WTC11 (cell line): ENCODE measurements at regions not wholly inside any gene's neighbourhood (a gene's known extent, or its start where the extent isn't known, plus 50 kb on each side); places are given as distances from the start of the nearest gene placed in this dataset.
A peak's percentile ranks its signal among the peaks of the same experiment; 100 is the strongest.

Source experiments
- ATAC-seq: fragments of 200-7000 bp; cut with Tn5 transposase; 2 replicates; pipeline ENCODE4 v1.10.0; 2021; ENCODE audit warnings: mild to moderate bottlenecking, moderate library complexity
- CTCF ChIA-PET: fragments of 300-600 bp; sonication (Branson Sonifier 250); formaldehyde crosslinking; loops from one replicate; lab custom pipeline; 2021; ENCODE audit warnings: antibody characterized with exemption; lab: Charles Lee
- POLR2A ChIA-PET: fragments of 350-600 bp; sonication (Branson Sonifier 250); formaldehyde crosslinking; loops from one replicate; lab custom pipeline; 2021; ENCODE audit warnings: antibody characterized with exemption; lab: Charles Lee
- DNase-seq: peaks from one replicate; pipeline ENCODE4 v3.0.0; 2021; ENCODE audit warnings: low spot score
- H3K27ac Mint-ChIP-seq: 2 replicates; pipeline ENCODE4 v1.8.0; 2021; ENCODE audit warnings: mixed read lengths
- H3K27me3 Mint-ChIP-seq: 2 replicates; pipeline ENCODE4 v1.8.0; 2021; ENCODE audit warnings: low read depth, mild to moderate bottlenecking, moderate library complexity, mixed read lengths
- H3K36me3 Mint-ChIP-seq: 2 replicates; pipeline ENCODE4 v1.8.0; 2021; ENCODE audit warnings: mixed read lengths
- H3K4me1 Mint-ChIP-seq: 2 replicates; pipeline ENCODE4 v1.8.0; 2022; ENCODE audit warnings: mixed read lengths
- H3K4me3 Mint-ChIP-seq: 2 replicates; pipeline ENCODE4 v1.8.0; 2021; ENCODE audit warnings: mild to moderate bottlenecking, moderate library complexity, mixed read lengths
- H3K9me3 Mint-ChIP-seq: 2 replicates; pipeline ENCODE4 v1.8.0; 2021; ENCODE audit warnings: mixed read lengths
- ELF4 ChIP-seq: sonication (generic); formaldehyde crosslinking; IDR thresholded peaks from 2 replicates; pipeline ENCODE4 v1.8.1; 2022; ENCODE audit warnings: low read depth, mild to moderate bottlenecking, moderate library complexity, missing genetic modification reagents
- ETV6 ChIP-seq: sonication (generic); formaldehyde crosslinking; IDR thresholded peaks from 2 replicates; pipeline ENCODE4 v1.8.1; 2022; ENCODE audit warnings: mild to moderate bottlenecking, missing genetic modification reagents
- GABPB1 ChIP-seq: sonication (generic); formaldehyde crosslinking; IDR thresholded peaks from 2 replicates; pipeline ENCODE4 v1.8.1; 2023; ENCODE audit warnings: mild to moderate bottlenecking, missing genetic modification reagents
- KAT7 ChIP-seq: sonication (generic); formaldehyde crosslinking; IDR thresholded peaks from 2 replicates; pipeline ENCODE4 v1.8.1; 2023; ENCODE audit warnings: missing genetic modification reagents, mild to moderate bottlenecking, borderline replicate concordance
- NFE2L1 ChIP-seq: sonication (generic); formaldehyde crosslinking; IDR thresholded peaks from 2 replicates; pipeline ENCODE4 v1.8.1; 2023; ENCODE audit warnings: missing genetic modification reagents
- SMAD4 ChIP-seq: sonication (generic); formaldehyde crosslinking; IDR thresholded peaks from 2 replicates; pipeline ENCODE4 v1.8.0; 2022; ENCODE audit warnings: mild to moderate bottlenecking, missing genetic modification reagents
- TP53 ChIP-seq: sonication (generic); formaldehyde crosslinking; IDR thresholded peaks from 2 replicates; pipeline ENCODE4 v1.8.1; 2023; ENCODE audit warnings: mild to moderate bottlenecking, missing genetic modification reagents
- ZNF138 ChIP-seq: sonication (generic); formaldehyde crosslinking; conservative IDR thresholded peaks from 2 replicates; pipeline ENCODE4 v1.8.1; 2022; ENCODE audit warnings: mild to moderate bottlenecking, moderate library complexity, missing genetic modification reagents
- ZNF396 ChIP-seq: fragments of 250-450 bp; sonication (Bioruptor Pico); IDR thresholded peaks from 2 replicates; pipeline ENCODE4 v1.8.0; 2021; ENCODE audit warnings: mild to moderate bottlenecking, moderate library complexity, borderline replicate concordance
- ZNF416 ChIP-seq: fragments of 250-450 bp; sonication (Bioruptor Pico); IDR thresholded peaks from 2 replicates; pipeline ENCODE4 v1.9.0; 2021; ENCODE audit warnings: mild to moderate bottlenecking, inconsistent platforms
- ZNF423 ChIP-seq: fragments of 250-450 bp; sonication (Bioruptor Pico); IDR thresholded peaks from 2 replicates; pipeline ENCODE4 v2.1.2; 2022; ENCODE audit warnings: mild to moderate bottlenecking, moderate library complexity
- TF ChIP-seq, protein P1 (sequence below): sonication (generic); formaldehyde crosslinking; conservative IDR thresholded peaks from 2 replicates; pipeline ENCODE4 v1.8.1; 2023; ENCODE audit warnings: mild to moderate bottlenecking, low read depth, missing genetic modification reagents, moderate library complexity
- TF ChIP-seq, protein P2 (sequence below): fragments of 250-450 bp; sonication (Bioruptor Pico); IDR thresholded peaks from 2 replicates; pipeline ENCODE4 v1.9.0; 2021; ENCODE audit warnings: mild to moderate bottlenecking, borderline replicate concordance
- TF ChIP-seq, protein P3 (sequence below): sonication (generic); formaldehyde crosslinking; IDR thresholded peaks from 2 replicates; pipeline ENCODE4 v1.8.0; 2022; ENCODE audit warnings: mild to moderate bottlenecking, missing genetic modification reagents
- TF ChIP-seq, protein P4 (sequence below): sonication (generic); formaldehyde crosslinking; IDR thresholded peaks from 2 replicates; pipeline ENCODE4 v1.8.1; 2022; ENCODE audit warnings: mild to moderate bottlenecking, moderate library complexity, missing genetic modification reagents

DNA sequence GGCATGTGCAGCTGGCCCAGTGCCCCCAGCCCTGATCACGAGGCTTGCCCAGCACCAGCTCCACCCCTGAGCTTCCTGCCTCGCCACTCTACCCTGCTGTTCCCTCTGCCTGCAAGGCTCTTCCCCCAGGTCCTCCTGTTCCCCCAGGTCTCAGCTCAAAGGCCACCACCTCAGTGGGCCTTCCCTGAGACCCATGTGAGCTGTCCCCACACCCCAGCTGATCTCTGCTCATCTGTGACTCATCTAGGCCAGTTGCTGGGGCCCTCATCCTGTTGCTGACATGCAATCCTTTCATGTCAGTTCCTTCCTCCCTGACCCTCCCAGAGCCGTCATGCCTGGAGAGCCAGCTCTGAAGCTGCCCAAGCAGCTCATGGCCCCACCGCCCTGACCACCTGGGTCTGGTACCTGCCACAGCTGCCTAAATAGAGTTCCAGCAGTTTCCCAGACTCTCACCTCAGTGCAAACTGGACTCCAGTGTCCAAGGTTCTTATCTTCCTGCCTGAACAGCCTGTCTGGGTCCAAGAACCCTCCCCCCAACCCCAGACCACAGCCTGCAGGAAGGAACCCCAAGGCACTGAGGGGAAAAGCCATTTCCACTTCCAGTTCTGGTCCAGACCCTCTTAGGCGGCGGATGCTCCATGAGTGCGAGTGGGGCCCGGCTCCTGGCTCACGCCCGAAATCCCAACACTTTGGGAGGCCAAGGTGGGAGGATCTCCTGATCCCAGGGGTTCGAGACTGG lies 116.6 kb upstream of the IQSEC1 start:
- no peak for TF ChIP-seq ELF4 (CRISPR knock-in tag)
- TF ChIP-seq GABPB1 (CRISPR knock-in tag): peak; percentile 74
- ChIA-PET CTCF (interaction anchor here (0.5 to 1.5 kb wide), 2 partner anchors 98 to 410 kb away, joined by 3 to 7 read pairs; no protein-coding TSS in a partner anchor), POLR2A (no interaction called here)
- Mint-ChIP-seq H3K4me3 (no peak overlapping the region), H3K9me3 (peaks cover 9% of the 10 kb centered on the region), H3K36me3 (peaks cover 4% of the 10 kb centered on the region; the same call in 1 of the 2 replicates), H3K27ac (peak overlapping the region; percentile 73; the same call in 1 of the 2 replicates), H3K4me1 (peaks cover 22% of the 10 kb centered on the region), H3K27me3 (no peaks in the 10 kb centered on the region)
- ATAC-seq (no peak), DNase-seq (no peak)

DNA sequence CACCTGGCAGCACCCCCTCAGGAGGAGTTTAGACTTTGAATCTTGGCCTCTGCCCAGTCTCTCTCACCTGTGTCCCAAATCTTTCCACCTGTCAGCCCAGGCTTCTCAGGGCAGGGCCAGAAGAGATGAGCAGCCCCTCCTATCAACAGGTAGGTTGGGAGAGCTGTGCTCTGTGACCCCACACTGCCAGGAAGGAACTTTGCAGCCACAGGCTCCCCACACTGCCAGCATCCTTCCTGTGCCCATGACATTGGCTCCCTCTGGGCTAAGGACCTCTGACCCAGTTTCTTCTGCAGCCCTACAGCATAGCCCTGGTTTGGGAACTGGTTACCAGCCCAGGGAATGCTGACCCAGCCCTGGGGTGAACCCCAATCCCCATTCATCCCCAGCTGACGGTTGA lies 115.7 kb upstream of the IQSEC1 start:
- no peak for DNase-seq
- H3K9me3 Mint-ChIP-seq: peaks cover 9% of the 10 kb centered on the region
- peaks cover 4% of the 10 kb centered on the region; the same call in 1 of the 2 replicates for H3K36me3 Mint-ChIP-seq
- peaks cover 14% of the 10 kb centered on the region for H3K4me1 Mint-ChIP-seq
- no peaks in the 10 kb centered on the region for H3K27me3 Mint-ChIP-seq
- H3K4me3 Mint-ChIP-seq: no peak overlapping the region
- no peak for ATAC-seq
- TF ChIP-seq ZNF423 (CRISPR knock-in tag): no peak
- TF ChIP-seq TP53 (CRISPR knock-in tag): no peak
- TF ChIP-seq GABPB1 (CRISPR knock-in tag): no peak
- TF ChIP-seq KAT7 (CRISPR knock-in tag): no peak
- no peak for TF ChIP-seq NFE2L1
- TF ChIP-seq ZNF396 (CRISPR knock-in tag): no peak
- TF ChIP-seq, protein P1, sequence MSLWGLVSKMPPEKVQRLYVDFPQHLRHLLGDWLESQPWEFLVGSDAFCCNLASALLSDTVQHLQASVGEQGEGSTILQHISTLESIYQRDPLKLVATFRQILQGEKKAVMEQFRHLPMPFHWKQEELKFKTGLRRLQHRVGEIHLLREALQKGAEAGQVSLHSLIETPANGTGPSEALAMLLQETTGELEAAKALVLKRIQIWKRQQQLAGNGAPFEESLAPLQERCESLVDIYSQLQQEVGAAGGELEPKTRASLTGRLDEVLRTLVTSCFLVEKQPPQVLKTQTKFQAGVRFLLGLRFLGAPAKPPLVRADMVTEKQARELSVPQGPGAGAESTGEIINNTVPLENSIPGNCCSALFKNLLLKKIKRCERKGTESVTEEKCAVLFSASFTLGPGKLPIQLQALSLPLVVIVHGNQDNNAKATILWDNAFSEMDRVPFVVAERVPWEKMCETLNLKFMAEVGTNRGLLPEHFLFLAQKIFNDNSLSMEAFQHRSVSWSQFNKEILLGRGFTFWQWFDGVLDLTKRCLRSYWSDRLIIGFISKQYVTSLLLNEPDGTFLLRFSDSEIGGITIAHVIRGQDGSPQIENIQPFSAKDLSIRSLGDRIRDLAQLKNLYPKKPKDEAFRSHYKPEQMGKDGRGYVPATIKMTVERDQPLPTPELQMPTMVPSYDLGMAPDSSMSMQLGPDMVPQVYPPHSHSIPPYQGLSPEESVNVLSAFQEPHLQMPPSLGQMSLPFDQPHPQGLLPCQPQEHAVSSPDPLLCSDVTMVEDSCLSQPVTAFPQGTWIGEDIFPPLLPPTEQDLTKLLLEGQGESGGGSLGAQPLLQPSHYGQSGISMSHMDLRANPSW (CRISPR knock-in tag): no peak
- no peak for TF ChIP-seq ELF4 (CRISPR knock-in tag)
- ChIA-PET POLR2A (no interaction called here), CTCF (interaction anchor here (1.5 kb wide), 1 partner anchor 97 kb away, joined by 7 read pairs; no protein-coding TSS in a partner anchor)
- no peak overlapping the region for H3K27ac Mint-ChIP-seq

DNA sequence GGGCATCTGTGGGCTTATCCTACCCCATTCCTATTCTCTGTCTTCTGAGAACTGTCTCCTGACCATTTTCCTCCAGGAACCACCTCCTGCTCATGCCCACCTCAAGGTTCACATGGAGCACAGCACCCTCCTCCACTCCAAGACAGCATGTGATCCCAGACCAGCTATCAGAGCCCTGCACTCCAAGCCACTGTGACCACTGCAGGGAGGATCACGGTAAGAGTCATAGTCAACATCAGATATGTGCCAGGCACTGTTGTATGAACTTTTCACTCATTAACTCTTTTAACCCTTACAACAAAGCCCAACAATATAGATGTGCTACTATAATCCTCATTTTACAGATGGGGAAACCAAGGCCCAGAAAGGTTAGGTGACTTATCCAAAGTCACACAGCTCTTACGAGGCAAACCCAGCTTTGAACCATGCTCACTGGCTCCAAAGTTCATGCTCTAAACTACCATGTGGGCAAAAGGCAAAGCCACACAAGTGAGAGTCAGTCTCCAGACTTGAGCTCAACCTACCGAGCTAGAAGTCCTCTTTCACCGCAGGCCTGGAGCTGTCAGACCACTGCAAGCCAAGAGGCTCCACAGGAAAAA lies 115.1 kb upstream of the IQSEC1 start:
- no peak overlapping the region for H3K27ac Mint-ChIP-seq
- CTCF ChIA-PET: interaction anchor here (1.5 kb wide), 1 partner anchor 96 kb away, joined by 7 read pairs; no protein-coding TSS in a partner anchor
- no peaks in the 10 kb centered on the region for H3K27me3 Mint-ChIP-seq
- H3K36me3 Mint-ChIP-seq: peaks cover 4% of the 10 kb centered on the region; the same call in 1 of the 2 replicates
- no peak for ATAC-seq
- no peak overlapping the region for H3K4me3 Mint-ChIP-seq
- peaks cover 9% of the 10 kb centered on the region for H3K4me1 Mint-ChIP-seq
- POLR2A ChIA-PET: no interaction called here
- DNase-seq: no peak
- peaks cover 9% of the 10 kb centered on the region for H3K9me3 Mint-ChIP-seq
- TF ChIP-seq, protein P2, sequence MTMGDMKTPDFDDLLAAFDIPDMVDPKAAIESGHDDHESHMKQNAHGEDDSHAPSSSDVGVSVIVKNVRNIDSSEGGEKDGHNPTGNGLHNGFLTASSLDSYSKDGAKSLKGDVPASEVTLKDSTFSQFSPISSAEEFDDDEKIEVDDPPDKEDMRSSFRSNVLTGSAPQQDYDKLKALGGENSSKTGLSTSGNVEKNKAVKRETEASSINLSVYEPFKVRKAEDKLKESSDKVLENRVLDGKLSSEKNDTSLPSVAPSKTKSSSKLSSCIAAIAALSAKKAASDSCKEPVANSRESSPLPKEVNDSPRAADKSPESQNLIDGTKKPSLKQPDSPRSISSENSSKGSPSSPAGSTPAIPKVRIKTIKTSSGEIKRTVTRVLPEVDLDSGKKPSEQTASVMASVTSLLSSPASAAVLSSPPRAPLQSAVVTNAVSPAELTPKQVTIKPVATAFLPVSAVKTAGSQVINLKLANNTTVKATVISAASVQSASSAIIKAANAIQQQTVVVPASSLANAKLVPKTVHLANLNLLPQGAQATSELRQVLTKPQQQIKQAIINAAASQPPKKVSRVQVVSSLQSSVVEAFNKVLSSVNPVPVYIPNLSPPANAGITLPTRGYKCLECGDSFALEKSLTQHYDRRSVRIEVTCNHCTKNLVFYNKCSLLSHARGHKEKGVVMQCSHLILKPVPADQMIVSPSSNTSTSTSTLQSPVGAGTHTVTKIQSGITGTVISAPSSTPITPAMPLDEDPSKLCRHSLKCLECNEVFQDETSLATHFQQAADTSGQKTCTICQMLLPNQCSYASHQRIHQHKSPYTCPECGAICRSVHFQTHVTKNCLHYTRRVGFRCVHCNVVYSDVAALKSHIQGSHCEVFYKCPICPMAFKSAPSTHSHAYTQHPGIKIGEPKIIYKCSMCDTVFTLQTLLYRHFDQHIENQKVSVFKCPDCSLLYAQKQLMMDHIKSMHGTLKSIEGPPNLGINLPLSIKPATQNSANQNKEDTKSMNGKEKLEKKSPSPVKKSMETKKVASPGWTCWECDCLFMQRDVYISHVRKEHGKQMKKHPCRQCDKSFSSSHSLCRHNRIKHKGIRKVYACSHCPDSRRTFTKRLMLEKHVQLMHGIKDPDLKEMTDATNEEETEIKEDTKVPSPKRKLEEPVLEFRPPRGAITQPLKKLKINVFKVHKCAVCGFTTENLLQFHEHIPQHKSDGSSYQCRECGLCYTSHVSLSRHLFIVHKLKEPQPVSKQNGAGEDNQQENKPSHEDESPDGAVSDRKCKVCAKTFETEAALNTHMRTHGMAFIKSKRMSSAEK (CRISPR knock-in tag): no peak
- TF ChIP-seq ZNF138: no peak
- no peak for TF ChIP-seq ETV6 (CRISPR knock-in tag)
- TF ChIP-seq, protein P3, sequence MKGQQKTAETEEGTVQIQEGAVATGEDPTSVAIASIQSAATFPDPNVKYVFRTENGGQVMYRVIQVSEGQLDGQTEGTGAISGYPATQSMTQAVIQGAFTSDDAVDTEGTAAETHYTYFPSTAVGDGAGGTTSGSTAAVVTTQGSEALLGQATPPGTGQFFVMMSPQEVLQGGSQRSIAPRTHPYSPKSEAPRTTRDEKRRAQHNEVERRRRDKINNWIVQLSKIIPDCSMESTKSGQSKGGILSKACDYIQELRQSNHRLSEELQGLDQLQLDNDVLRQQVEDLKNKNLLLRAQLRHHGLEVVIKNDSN: no peak
- no peak for TF ChIP-seq ZNF416 (CRISPR knock-in tag)
- no peak for TF ChIP-seq SMAD4 (CRISPR knock-in tag)
- TF ChIP-seq, protein P4, sequence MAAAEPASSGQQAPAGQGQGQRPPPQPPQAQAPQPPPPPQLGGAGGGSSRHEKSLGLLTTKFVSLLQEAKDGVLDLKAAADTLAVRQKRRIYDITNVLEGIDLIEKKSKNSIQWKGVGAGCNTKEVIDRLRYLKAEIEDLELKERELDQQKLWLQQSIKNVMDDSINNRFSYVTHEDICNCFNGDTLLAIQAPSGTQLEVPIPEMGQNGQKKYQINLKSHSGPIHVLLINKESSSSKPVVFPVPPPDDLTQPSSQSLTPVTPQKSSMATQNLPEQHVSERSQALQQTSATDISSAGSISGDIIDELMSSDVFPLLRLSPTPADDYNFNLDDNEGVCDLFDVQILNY: no peak
